GM23248 (cell line): ENCODE measurements at regions not wholly inside any gene's neighbourhood (a gene's known extent, or its start where the extent isn't known, plus 50 kb on each side); places are given as distances from the start of the nearest gene placed in this dataset.

ENCODE experiments used
- EZH2 ChIP-seq: fragments of 200-600 bp; sonication (generic); IDR thresholded peaks from 2 replicates; pipeline ENCODE4 v1.6.1; 2018; ENCODE audit warnings: antibody characterized with exemption, mild to moderate bottlenecking; ENCODE audit not compliant: insufficient read depth, poor library complexity, severe bottlenecking
- EZH2phosphoT487 ChIP-seq: fragments of 200-600 bp; sonication (generic); IDR thresholded peaks from 2 replicates; pipeline ENCODE4 v1.6.1; 2018; ENCODE audit warnings: antibody characterized with exemption, moderate library complexity, mild to moderate bottlenecking, low read depth; ENCODE audit not compliant: insufficient read depth

- TF ChIP-seq EZH2phosphoT487: no peak
- TF ChIP-seq EZH2: no peak
These were observed 600.7 kb downstream of the HDGFL1 start for GRCh38 chr6:23170049-23170448.
